Common myeloid progenitor, CD34-positive (primary cell): ENCODE measurements at regions not wholly inside any gene's neighbourhood (a gene's known extent, or its start where the extent isn't known, plus 50 kb on each side); places are given as distances from the start of the nearest gene placed in this dataset.

ENCODE experiments used
- CTCF ChIA-PET: fragments of 350-600 bp; sonication (Branson Sonifier 250); formaldehyde crosslinking; loops from one replicate; lab custom pipeline; 2021; ENCODE audit warnings: antibody characterized with exemption; lab: Charles Lee
- POLR2A ChIA-PET: fragments of 350-600 bp; sonication (Branson Sonifier 250); formaldehyde crosslinking; loops from one replicate; lab custom pipeline; 2021; ENCODE audit warnings: antibody characterized with exemption; lab: Charles Lee
- DNase-seq, 3 donors: peaks; one replicate each; pipeline versions ENCODE4 v3.0.0 to v3.0.0-alpha.2; 2013
- H3K27ac ChIP-seq, 2 experiments: 1 replicate in 1 of 2; 2 replicates in 1 of 2; pipeline ENCODE4 v1.7.0; 2013; ENCODE audit warnings: inconsistent platforms in 2 of 2, low read length in 2 of 2, mild to moderate bottlenecking in 2 of 2, low read depth in 1 of 2, moderate library complexity in 1 of 2; ENCODE audit not compliant: severe bottlenecking in 2 of 2, insufficient read depth in 1 of 2, poor library complexity in 1 of 2
- H3K27me3 ChIP-seq, 5 experiments: replicated peaks in 2 of 5; 1 replicate in 3 of 5; 2 replicates in 2 of 5; pipeline versions ENCODE4 v1.6.1 to v1.7.0; 2013; ENCODE audit warnings: low read length in 4 of 5, mild to moderate bottlenecking in 2 of 5, moderate library complexity in 2 of 5, inconsistent platforms in 1 of 5; ENCODE audit not compliant: insufficient read depth in 5 of 5, control insufficient read depth in 4 of 5
- H3K36me3 ChIP-seq, 4 experiments: 1 replicate in 2 of 4; 2 replicates in 2 of 4; pipeline versions ENCODE4 v1.6.1 to v1.7.0; 2013; ENCODE audit warnings: low read length in 3 of 4, control low read depth in 1 of 4, mild to moderate bottlenecking in 1 of 4; ENCODE audit not compliant: control insufficient read depth in 4 of 4, insufficient read depth in 4 of 4
- H3K4me1 ChIP-seq, 4 experiments: 1 replicate in 3 of 4; 2 replicates in 1 of 4; pipeline versions ENCODE4 v1.6.1 to v1.7.1; 2013; ENCODE audit warnings: low read length in 3 of 4, mild to moderate bottlenecking in 3 of 4, control low read depth in 1 of 4, inconsistent platforms in 1 of 4, moderate library complexity in 1 of 4; ENCODE audit not compliant: control insufficient read depth in 4 of 4, insufficient read depth in 4 of 4; ENCODE audit errors: control extremely low read depth in 1 of 4
- H3K4me3 ChIP-seq, 7 experiments: 1 replicate in 4 of 7; 2 replicates in 3 of 7; pipeline versions ENCODE4 v1.5.1 to v1.7.0; 2013; ENCODE audit warnings: mild to moderate bottlenecking in 7 of 7, low read length in 6 of 7, moderate library complexity in 6 of 7, inconsistent platforms in 2 of 7, low read depth in 2 of 7, control low read depth in 1 of 7; ENCODE audit not compliant: insufficient read depth in 4 of 7, control insufficient read depth in 1 of 7; ENCODE audit errors: extremely low read depth in 1 of 7
- H3K9me3 ChIP-seq, 5 experiments: 1 replicate in 4 of 5; 2 replicates in 1 of 5; pipeline versions ENCODE4 v1.6.1 to v1.7.1; 2013; ENCODE audit warnings: low read length in 4 of 5, mild to moderate bottlenecking in 2 of 5, inconsistent platforms in 1 of 5, low read depth in 1 of 5, moderate library complexity in 1 of 5; ENCODE audit not compliant: control insufficient read depth in 4 of 5, insufficient read depth in 2 of 5; ENCODE audit errors: control extremely low read depth in 1 of 5
- WGBS: methylation state at CpG from one replicate; pipeline ENCODE4 v1.1.5; 2013; ENCODE audit not compliant: insufficient coverage; 5-methylcytosine and 5-hydroxymethylcytosine counted together

- Histone ChIP-seq H3K27me3 (no peaks in the 10 kb centered on the region), H3K4me3 (no peak overlapping the region), H3K27ac (no peak overlapping the region), H3K9me3 (no peaks in the 10 kb centered on the region), H3K4me1 (no peaks in the 10 kb centered on the region), H3K36me3 (no peaks in the 10 kb centered on the region)
- CTCF ChIA-PET: no interaction called here
- DNase-seq: no peak
- POLR2A ChIA-PET: no interaction called here
Observed at GRCh38 chrX:96382018-96382417, 302.6 kb upstream of the DIAPH2 start.

GRCh38 chrX:96383428-96383827 is 301.2 kb upstream of the DIAPH2 start:
- Histone ChIP-seq H3K4me1 (no peaks in the 10 kb centered on the region), H3K4me3 (no peak overlapping the region), H3K27ac (no peak overlapping the region), H3K36me3 (no peaks in the 10 kb centered on the region), H3K27me3 (no peaks in the 10 kb centered on the region), H3K9me3 (no peaks in the 10 kb centered on the region)
- CTCF ChIA-PET: no interaction called here
- POLR2A ChIA-PET: no interaction called here
- no CpG with 5 or more reads among the region's 2 CpGs for WGBS
- no peak for DNase-seq

- 0% methylated on average over 1 of the region's 3 CpGs for WGBS
- POLR2A ChIA-PET: no interaction called here
Observed at GRCh38 chrX:96386325-96386724, 298.3 kb upstream of the DIAPH2 start.

GRCh38 chrX:96386981-96387380 is 297.7 kb upstream of the DIAPH2 start:
- Histone ChIP-seq H3K4me1 (no peaks in the 10 kb centered on the region), H3K27me3 (no peaks in the 10 kb centered on the region), H3K27ac (no peak overlapping the region), H3K36me3 (no peaks in the 10 kb centered on the region), H3K4me3 (no peak overlapping the region), H3K9me3 (no peaks in the 10 kb centered on the region)
- ChIA-PET CTCF (no interaction called here), POLR2A (no interaction called here)
- no peak for DNase-seq
- WGBS: 100% methylated on average over 2 of the region's 2 CpGs

More at GRCh38 chrX:96386325-96386724, 298.3 kb upstream of the DIAPH2 start:
- Histone ChIP-seq H3K9me3 (no peaks in the 10 kb centered on the region), H3K27ac (no peak overlapping the region), H3K36me3 (no peaks in the 10 kb centered on the region), H3K4me3 (no peak overlapping the region), H3K27me3 (no peaks in the 10 kb centered on the region), H3K4me1 (no peaks in the 10 kb centered on the region)
- CTCF ChIA-PET: no interaction called here
- DNase-seq: no peak

GRCh38 chrX:96387801-96388200 is 296.8 kb upstream of the DIAPH2 start:
- no peaks in the 10 kb centered on the region for H3K4me1 ChIP-seq
- no peak overlapping the region for H3K27ac ChIP-seq
- POLR2A ChIA-PET: no interaction called here
- H3K9me3 ChIP-seq: no peaks in the 10 kb centered on the region
- H3K36me3 ChIP-seq: no peaks in the 10 kb centered on the region
- WGBS: 83% methylated on average over 2 of the region's 2 CpGs
- no peaks in the 10 kb centered on the region for H3K27me3 ChIP-seq
- no peak for DNase-seq
- CTCF ChIA-PET: no interaction called here
- no peak overlapping the region for H3K4me3 ChIP-seq

GRCh38 chrX:96389281-96390047 is 295.2 kb upstream of the DIAPH2 start:
- Histone ChIP-seq H3K36me3 (no peaks in the 10 kb centered on the region), H3K4me3 (no peak overlapping the region), H3K9me3 (no peaks in the 10 kb centered on the region), H3K27ac (no peak overlapping the region), H3K27me3 (no peaks in the 10 kb centered on the region), H3K4me1 (no peaks in the 10 kb centered on the region)
- WGBS: 83% methylated on average over 3 of the region's 5 CpGs
- ChIA-PET POLR2A (no interaction called here), CTCF (no interaction called here)
- DNase-seq: no peak

GRCh38 chrX:96394598-96394997 is 290.0 kb upstream of the DIAPH2 start:
- no peaks in the 10 kb centered on the region for H3K27me3 ChIP-seq
- H3K36me3 ChIP-seq: no peaks in the 10 kb centered on the region
- no peak overlapping the region for H3K4me3 ChIP-seq
- POLR2A ChIA-PET: no interaction called here
- CTCF ChIA-PET: no interaction called here
- DNase-seq: no peak
- no peaks in the 10 kb centered on the region for H3K4me1 ChIP-seq
- H3K27ac ChIP-seq: no peak overlapping the region
- WGBS: 83% methylated on average over 1 of the region's 1 CpG
- H3K9me3 ChIP-seq: no peaks in the 10 kb centered on the region
